H1 (cell line): ENCODE measurements at regions not wholly inside any gene's neighbourhood (a gene's known extent, or its start where the extent isn't known, plus 50 kb on each side); places are given as distances from the start of the nearest gene placed in this dataset.

Experiments used
- CTCF ChIA-PET: fragments of 300-600 bp; sonication (Branson Sonifier 250); formaldehyde crosslinking; loops from one replicate; lab custom pipeline; 2021; ENCODE audit not compliant: partially characterized antibody; lab: Charles Lee
- POLR2A ChIA-PET: fragments of 300-600 bp; sonication (Branson Sonifier 250); formaldehyde crosslinking; loops from one replicate; lab custom pipeline; 2021; ENCODE audit warnings: inconsistent platforms; ENCODE audit not compliant: partially characterized antibody; lab: Charles Lee
- DNase-seq, 2 experiments: peaks; one replicate each; pipeline versions ENCODE4 v3.0.0 to v3.0.0-alpha.2; 2010 to 2022; ENCODE audit warnings: low spot score in 2 of 2, low read depth in 1 of 2, mixed read lengths in 1 of 2
- FAIRE-seq: peaks from 2 replicates; lab custom pipeline; 2011; peaks lifted over from hg19 to GRCh38; lab: Jason Lieb, UNC
- H2AFZ ChIP-seq: 2 replicates; pipeline ENCODE4 v1.8.1; 2012; ENCODE audit warnings: low read length, inconsistent platforms
- H2AK5ac ChIP-seq: 2 replicates; pipeline ENCODE4 v1.6.1; 2013; ENCODE audit warnings: low read depth, low read length
- H2BK120ac ChIP-seq: replicated peaks from 2 replicates; pipeline ENCODE3; 2013; ENCODE audit warnings: low read depth, low read length, inconsistent platforms
- H2BK12ac ChIP-seq: 2 replicates; pipeline ENCODE4 v1.6.1; 2013; ENCODE audit warnings: low read depth, low read length
- H2BK15ac ChIP-seq: 2 replicates; pipeline ENCODE4 v1.6.1; 2013; ENCODE audit warnings: low read length
- H2BK20ac ChIP-seq: 2 replicates; pipeline ENCODE4 v1.6.1; 2013; ENCODE audit warnings: low read length
- H2BK5ac ChIP-seq: 2 replicates; pipeline ENCODE4 v1.6.1; 2013; ENCODE audit warnings: low read depth, low read length
- H3K14ac ChIP-seq: 2 replicates; pipeline ENCODE4 v1.6.1; 2013; ENCODE audit warnings: inconsistent platforms; ENCODE audit not compliant: insufficient read length
- H3K18ac ChIP-seq: 2 replicates; pipeline ENCODE4 v1.6.1; 2013; ENCODE audit warnings: low read length; ENCODE audit errors: extremely low read depth
- H3K23ac ChIP-seq: 2 replicates; pipeline ENCODE4 v1.6.1; 2013; ENCODE audit warnings: inconsistent platforms; ENCODE audit not compliant: insufficient read length
- H3K23me2 ChIP-seq: 2 replicates; pipeline ENCODE4 v1.6.1; 2013; ENCODE audit warnings: low read depth, low read length
- H3K27ac ChIP-seq: 2 replicates; pipeline ENCODE4 v1.6.1; 2011; ENCODE audit warnings: low read depth, low read length, inconsistent platforms
- H3K27me3 ChIP-seq, 4 experiments: replicated peaks in 1 of 4; 1 replicate in 1 of 4; 2 replicates in 3 of 4; pipeline versions ENCODE4 v1.6.1 to v1.8.1; 2011 to 2013; ENCODE audit warnings: low read length in 3 of 4, mild to moderate bottlenecking in 3 of 4, inconsistent platforms in 2 of 4, mixed read lengths in 2 of 4, moderate library complexity in 1 of 4; ENCODE audit not compliant: control insufficient read depth in 3 of 4, insufficient read depth in 3 of 4; ENCODE audit errors: extremely low read depth in 1 of 4
- H3K36me3 ChIP-seq, 4 experiments: 2 replicates each; pipeline versions ENCODE4 v1.6.1 to v1.8.1; 2011 to 2013; ENCODE audit warnings: mild to moderate bottlenecking in 4 of 4, low read length in 3 of 4, moderate library complexity in 2 of 4, control low read depth in 1 of 4, inconsistent platforms in 1 of 4; ENCODE audit not compliant: insufficient read depth in 4 of 4, control insufficient read depth in 2 of 4
- H3K4ac ChIP-seq: replicated peaks from 2 replicates; pipeline ENCODE3; 2013; ENCODE audit warnings: low read length, low read depth, mixed read lengths, inconsistent platforms; ENCODE audit not compliant: insufficient read length
- H3K4me1 ChIP-seq, 4 experiments: replicated peaks in 1 of 4; 1 replicate in 1 of 4; 2 replicates in 3 of 4; pipeline versions ENCODE4 v1.6.1 to v1.8.1; 2011 to 2013; ENCODE audit warnings: low read length in 3 of 4, inconsistent platforms in 2 of 4, mixed read lengths in 1 of 4; ENCODE audit not compliant: insufficient read depth in 4 of 4, control insufficient read depth in 3 of 4
- H3K4me2 ChIP-seq, 2 experiments: 2 replicates each; pipeline versions ENCODE4 v1.6.1 to v1.8.1; 2011 to 2013; ENCODE audit warnings: low read depth in 2 of 2, low read length in 2 of 2, control low read depth in 1 of 2, inconsistent platforms in 1 of 2, mild to moderate bottlenecking in 1 of 2; ENCODE audit not compliant: insufficient read depth in 1 of 2
- H3K4me3 ChIP-seq, 4 experiments: fragments of 200-600, 300-600 bp in 1 of 4; sonication (generic), shearing (Covaris generic), sonication (Bioruptor Twin) in 1 of 4; 2 replicates each; pipeline versions ENCODE4 v1.5.1 to v1.8.1; 2011 to 2016; ENCODE audit warnings: low read length in 4 of 4, low read depth in 3 of 4, control low read depth in 2 of 4, inconsistent platforms in 2 of 4, mild to moderate bottlenecking in 2 of 4, mixed read lengths in 1 of 4, moderate library complexity in 1 of 4; ENCODE audit not compliant: insufficient read depth in 2 of 4; ENCODE audit errors: extremely low read depth in 1 of 4
- H3K56ac ChIP-seq: replicated peaks from 2 replicates; pipeline ENCODE3; 2013; ENCODE audit warnings: low read depth, mild to moderate bottlenecking, mixed read lengths, low read length, inconsistent platforms; ENCODE audit not compliant: insufficient read length
- H3K79me1 ChIP-seq: 2 replicates; pipeline ENCODE4 v1.6.1; 2013; ENCODE audit warnings: low read depth, low read length, control low read depth
- H3K79me2 ChIP-seq, 2 experiments: 2 replicates each; pipeline versions ENCODE4 v1.6.1 to v1.8.1; 2012 to 2013; ENCODE audit warnings: low read length in 2 of 2, mild to moderate bottlenecking in 2 of 2, inconsistent platforms in 1 of 2; ENCODE audit not compliant: insufficient read depth in 2 of 2, control insufficient read depth in 1 of 2
- H3K9ac ChIP-seq, 4 experiments: replicated peaks in 1 of 4; 1 replicate in 1 of 4; 2 replicates in 3 of 4; pipeline versions ENCODE4 v1.6.1 to v1.8.1; 2011 to 2013; ENCODE audit warnings: low read depth in 3 of 4, low read length in 3 of 4, control low read depth in 2 of 4, mild to moderate bottlenecking in 2 of 4, moderate library complexity in 2 of 4, inconsistent platforms in 1 of 4; ENCODE audit errors: extremely low read depth in 1 of 4
- H3K9me3 ChIP-seq, 2 experiments: 2 replicates each; pipeline versions ENCODE4 v1.6.1 to v1.8.1; 2012 to 2013; ENCODE audit warnings: mild to moderate bottlenecking in 2 of 2, moderate library complexity in 2 of 2, control low read depth in 1 of 2, inconsistent platforms in 1 of 2, low read depth in 1 of 2, low read length in 1 of 2, mixed read lengths in 1 of 2; ENCODE audit not compliant: insufficient read depth in 2 of 2
- H4K20me1 ChIP-seq, 2 experiments: replicated peaks in 1 of 2; 2 replicates each; pipeline versions ENCODE3 to v1.8.1; 2011 to 2013; ENCODE audit warnings: inconsistent platforms in 2 of 2, low read length in 2 of 2, mild to moderate bottlenecking in 1 of 2; ENCODE audit not compliant: insufficient read depth in 2 of 2, control insufficient read depth in 1 of 2
- H4K5ac ChIP-seq: 2 replicates; pipeline ENCODE4 v1.6.1; 2013; ENCODE audit warnings: low read length, low read depth, mixed read lengths, inconsistent platforms; ENCODE audit not compliant: insufficient read length
- H4K8ac ChIP-seq: 2 replicates; pipeline ENCODE4 v1.8.0; 2013; ENCODE audit warnings: mild to moderate bottlenecking, moderate library complexity, low read length, inconsistent platforms; ENCODE audit not compliant: insufficient read depth; ENCODE audit errors: extremely low read depth
- H4K91ac ChIP-seq: replicated peaks from 2 replicates; pipeline ENCODE3; 2013; ENCODE audit warnings: low read length, mixed read lengths, inconsistent platforms; ENCODE audit not compliant: insufficient read length
- JUN ChIP-seq: IDR thresholded peaks from 2 replicates; pipeline ENCODE4 v1.6.1; 2011; ENCODE audit warnings: low read depth, mild to moderate bottlenecking, improper control_type of control experiment, low read length
- JUND ChIP-seq: IDR thresholded peaks from 2 replicates; pipeline ENCODE4 v1.6.1; 2011; ENCODE audit warnings: mild to moderate bottlenecking, improper control_type of control experiment, low read length
- POU5F1 ChIP-seq: IDR thresholded peaks from 2 replicates; pipeline ENCODE4 v1.6.1; 2011; ENCODE audit warnings: low read depth, mild to moderate bottlenecking, low read length, moderate library complexity
- TEAD4 ChIP-seq: IDR thresholded peaks from 2 replicates; pipeline ENCODE4 v1.6.1; 2012; ENCODE audit warnings: low read depth, low read length, inconsistent platforms, mixed read lengths
- WGBS, 2 experiments: shearing (Covaris generic) in 1 of 2; methylation state at CpG; one replicate each; pipeline versions ENCODE4 v1.1.6 to v1.1.7; 2013 to 2015; ENCODE audit warnings: low lambda C conversion rate in 2 of 2, mixed read lengths in 2 of 2, inconsistent platforms in 1 of 2, low coverage in 1 of 2, missing lambda C conversion rate in 1 of 2; ENCODE audit not compliant: insufficient replicate concordance in 2 of 2, insufficient coverage in 1 of 2, insufficient read length in 1 of 2; ENCODE audit errors: extremely low coverage in 1 of 2, missing lambda C conversion rate in 1 of 2; 5-methylcytosine and 5-hydroxymethylcytosine counted together

DNA sequence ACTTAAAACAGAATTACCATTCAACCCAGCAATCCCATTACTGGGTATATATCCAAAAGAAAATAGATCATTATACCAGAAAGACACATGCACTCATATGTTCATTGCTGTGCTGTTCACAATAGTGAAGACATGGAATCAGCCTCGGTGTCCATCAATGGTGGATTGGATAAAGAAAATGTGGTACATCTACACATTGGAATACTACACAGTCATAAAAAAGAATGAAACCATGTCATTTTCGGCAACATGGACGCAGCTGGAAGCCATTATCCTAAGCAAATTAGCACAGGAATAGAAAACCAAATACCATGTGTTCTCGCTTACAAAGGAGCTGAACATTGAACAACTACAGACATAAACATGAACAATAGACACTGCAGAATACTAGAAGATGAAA, 244.8 kb upstream of the PROX1 start:
- Histone ChIP-seq H3K9me3 (no peaks in the 10 kb centered on the region), H3K79me2 (no peaks in the 10 kb centered on the region), H2BK12ac (no peak overlapping the region), H3K79me1 (no peaks in the 10 kb centered on the region), H4K8ac (no peak overlapping the region), H2AFZ (no peak overlapping the region), H2BK5ac (no peak overlapping the region), H3K36me3 (no peaks in the 10 kb centered on the region), H3K14ac (no peak overlapping the region), H2BK20ac (no peak overlapping the region), H2BK120ac (no peak overlapping the region), H3K9ac (no peak overlapping the region), H3K4ac (no peak overlapping the region), H3K27me3 (no peaks in the 10 kb centered on the region; a peak in 1 of 7 replicates), H4K5ac (no peak overlapping the region), H4K20me1 (no peaks in the 10 kb centered on the region), H4K91ac (no peak overlapping the region), H3K4me1 (peaks cover 0 to 3% (median 0%) of the 10 kb centered on the region in 4 experiments; a peak in 1 of 7 replicates), H2BK15ac (no peak overlapping the region), H3K18ac (no peak overlapping the region), H3K23ac (no peak overlapping the region), H3K27ac (no peak overlapping the region), H3K4me2 (no peak overlapping the region), H2AK5ac (no peak overlapping the region), H3K23me2 (no peaks in the 10 kb centered on the region), H3K4me3 (no peak overlapping the region), H3K56ac (no peak overlapping the region)
- ChIA-PET POLR2A (no interaction called here), CTCF (interaction anchor here (1.4 kb wide), 1 partner anchor 14 kb away, joined by 3 read pairs; no protein-coding TSS in a partner anchor)
- WGBS, 2 experiments: 78% methylated on average over 4 of the region's 4 CpGs; no CpG with 5 or more reads in 1 of the 2 experiments
- DNase-seq (no peak), FAIRE-seq (no peak)
- TF ChIP-seq JUN: no peak
- TF ChIP-seq TEAD4: no peak
- no peak for TF ChIP-seq POU5F1
- no peak for TF ChIP-seq JUND
